GM23338 (cell line): ENCODE measurements at regions not wholly inside any gene's neighbourhood (a gene's known extent, or its start where the extent isn't known, plus 50 kb on each side); places are given as distances from the start of the nearest gene placed in this dataset.

Experiments used
- ATAC-seq: fragments of 200-7000 bp; cut with Tn5 transposase; 3 replicates; pipeline ENCODE4 v1.9.1; 2020
- DNase-seq: peaks from one replicate; pipeline ENCODE4 v3.0.0-alpha.2; 2015; ENCODE audit warnings: low spot score
- H2AFZ ChIP-seq: fragments of 200-600 bp; sonication (generic); 2 replicates; pipeline ENCODE4 v1.8.0; 2016; ENCODE audit warnings: antibody characterized with exemption, mild to moderate bottlenecking, moderate library complexity
- H3F3A ChIP-seq: fragments of 200-600 bp; sonication (generic); replicated peaks from 2 replicates; pipeline ENCODE4 v1.8.0; 2017; ENCODE audit warnings: antibody characterized with exemption, mixed run types, low read depth
- H3K27ac ChIP-seq: fragments of 200-600 bp; sonication (generic); 2 replicates; pipeline ENCODE4 v1.6.1; 2016; ENCODE audit warnings: low read depth
- H3K27me3 ChIP-seq: fragments of 200-600 bp; sonication (generic); 2 replicates; pipeline ENCODE4 v1.8.0; 2016; ENCODE audit warnings: mild to moderate bottlenecking, mixed run types, moderate library complexity; ENCODE audit not compliant: insufficient read depth
- H3K36me3 ChIP-seq: fragments of 200-600 bp; sonication (generic); 2 replicates; pipeline ENCODE4 v1.8.0; 2016; ENCODE audit warnings: mild to moderate bottlenecking; ENCODE audit not compliant: insufficient read depth
- H3K4me1 ChIP-seq: fragments of 200-600 bp; sonication (generic); 2 replicates; pipeline ENCODE4 v1.8.0; 2016; ENCODE audit warnings: mild to moderate bottlenecking, moderate library complexity; ENCODE audit not compliant: insufficient read depth
- H3K4me2 ChIP-seq: fragments of 200-600 bp; sonication (generic); 2 replicates; pipeline ENCODE4 v1.7.1; 2017; ENCODE audit warnings: mixed run types
- H3K4me3 ChIP-seq: fragments of 200-600 bp; sonication (generic); 2 replicates; pipeline ENCODE4 v1.6.1; 2016; ENCODE audit warnings: mixed run types
- H3K79me2 ChIP-seq: fragments of 200-600 bp; sonication (generic); replicated peaks from 2 replicates; pipeline ENCODE4 v1.8.0; 2017; ENCODE audit warnings: mild to moderate bottlenecking; ENCODE audit not compliant: insufficient read depth
- H3K9me2 ChIP-seq: fragments of 200-600 bp; sonication (generic); 2 replicates; pipeline ENCODE4 v1.8.0; 2017; ENCODE audit not compliant: insufficient read depth
- H4K20me1 ChIP-seq: fragments of 200-600 bp; sonication (generic); replicated peaks from 2 replicates; pipeline ENCODE4 v1.8.0; 2017; ENCODE audit warnings: mild to moderate bottlenecking; ENCODE audit not compliant: insufficient read depth
- H3K27ac Mint-ChIP-seq: 2 replicates; pipeline ENCODE4 v1.8.0; 2020; ENCODE audit warnings: inconsistent platforms, mild to moderate bottlenecking, moderate library complexity, mixed read lengths
- H3K27me3 Mint-ChIP-seq: 3 replicates; pipeline ENCODE4 v1.8.0; 2022; ENCODE audit warnings: low read depth, mild to moderate bottlenecking, moderate library complexity, mixed read lengths, inconsistent platforms; ENCODE audit not compliant: insufficient read depth, poor library complexity
- H3K36me3 Mint-ChIP-seq: 3 replicates; pipeline ENCODE4 v1.8.0; 2021; ENCODE audit warnings: low read depth, mild to moderate bottlenecking, inconsistent platforms, moderate library complexity, mixed read lengths
- H3K4me1 Mint-ChIP-seq: 3 replicates; pipeline ENCODE4 v1.8.0; 2020; ENCODE audit warnings: mild to moderate bottlenecking, inconsistent platforms, mixed read lengths
- H3K4me3 Mint-ChIP-seq: 3 replicates; pipeline ENCODE4 v1.8.0; 2021; ENCODE audit warnings: moderate library complexity, mild to moderate bottlenecking, inconsistent platforms, mixed read lengths
- H3K9me3 Mint-ChIP-seq: 3 replicates; pipeline ENCODE4 v1.8.0; 2020; ENCODE audit warnings: moderate library complexity, mild to moderate bottlenecking, inconsistent platforms, mixed read lengths
- CREB1 ChIP-seq: fragments of 250-450 bp; sonication (Bioruptor Pico); IDR thresholded peaks from 2 replicates; pipeline ENCODE4 v1.5.0; 2020; ENCODE audit warnings: low read depth, mild to moderate bottlenecking, moderate library complexity
- CTCF ChIP-seq, 2 experiments: fragments of 200-600 bp in 1 of 2; sonication (generic) in 1 of 2; conservative IDR thresholded peaks; 2 replicates each; pipeline versions ENCODE4 v1.5.1 to v1.6.1; 2016 to 2017; ENCODE audit warnings: antibody characterized with exemption in 2 of 2, low read depth in 2 of 2, mild to moderate bottlenecking in 2 of 2, moderate library complexity in 1 of 2
- ETS1 ChIP-seq: IDR thresholded peaks from 2 replicates; pipeline ENCODE4 v1.6.1; 2016; ENCODE audit warnings: antibody characterized with exemption
- EZH2 ChIP-seq: fragments of 200-600 bp; sonication (generic); IDR thresholded peaks from one replicate; pipeline ENCODE4 v1.8.0; 2017; ENCODE audit warnings: antibody characterized with exemption, mild to moderate bottlenecking, low read depth; ENCODE audit not compliant: unreplicated experiment
- EZH2phosphoT487 ChIP-seq: fragments of 200-600 bp; sonication (generic); IDR thresholded peaks from one replicate; pipeline ENCODE4 v1.8.1; 2018; ENCODE audit warnings: antibody characterized with exemption; ENCODE audit not compliant: unreplicated experiment
- JUNB ChIP-seq: IDR thresholded peaks from one replicate; pipeline ENCODE4 v1.6.1; 2016; ENCODE audit warnings: antibody characterized with exemption; ENCODE audit not compliant: unreplicated experiment
- NANOG ChIP-seq: IDR thresholded peaks from 2 replicates; pipeline ENCODE4 v1.6.1; 2016; ENCODE audit warnings: antibody characterized with exemption, borderline replicate concordance
- POLR2AphosphoS5 ChIP-seq: IDR thresholded peaks from 2 replicates; pipeline ENCODE4 v1.6.1; 2016; ENCODE audit warnings: antibody characterized with exemption, low read depth
- REST ChIP-seq: IDR thresholded peaks from one replicate; pipeline ENCODE4 v1.6.1; 2018; ENCODE audit warnings: antibody characterized with exemption; ENCODE audit not compliant: unreplicated experiment
- STAT1 ChIP-seq: IDR thresholded peaks from one replicate; pipeline ENCODE4 v1.6.1; 2016; ENCODE audit warnings: antibody characterized with exemption; ENCODE audit not compliant: unreplicated experiment
- ZNF114 ChIP-seq: fragments of 250-450 bp; sonication (Bioruptor Pico); IDR thresholded peaks from 2 replicates; pipeline ENCODE4 v1.5.0; 2020; ENCODE audit warnings: mild to moderate bottlenecking, moderate library complexity
- ZNF331 ChIP-seq: fragments of 250-450 bp; sonication (Bioruptor Pico); IDR thresholded peaks from 2 replicates; pipeline ENCODE4 v1.5.0; 2020; ENCODE audit warnings: low read depth, mild to moderate bottlenecking, moderate library complexity
- ZNF462 ChIP-seq: fragments of 250-450 bp; sonication (Bioruptor Pico); IDR thresholded peaks from 2 replicates; pipeline ENCODE4 v1.5.0; 2020; ENCODE audit warnings: mild to moderate bottlenecking, moderate library complexity

- DNase-seq (no peak), ATAC-seq (no peak)
- Histone ChIP-seq H3K9me2 (no peaks in the 10 kb centered on the region), H3K4me3 (peak overlapping the region; percentile 8), H3K79me2 (peaks cover 16% of the 10 kb centered on the region), H2AFZ (no peak overlapping the region), H3F3A (peaks cover 5% of the 10 kb centered on the region; the same call in 1 of the 2 replicates), H3K27me3 (no peaks in the 10 kb centered on the region), H3K4me2 (peak overlapping the region; percentile 39), H3K27ac (peak overlapping the region; percentile 94), H4K20me1 (no peaks in the 10 kb centered on the region), H3K36me3 (no peaks in the 10 kb centered on the region), H3K4me1 (peaks cover 59% of the 10 kb centered on the region)
- Mint-ChIP-seq H3K27me3 (peaks cover 3% of the 10 kb centered on the region), H3K9me3 (no peaks in the 10 kb centered on the region; the same call in 1 of the 3 replicates), H3K4me1 (peaks cover 43% of the 10 kb centered on the region), H3K36me3 (peaks cover 13% of the 10 kb centered on the region; the same call in 2 of the 3 replicates), H3K27ac (peak overlapping the region; percentile 92), H3K4me3 (peak overlapping the region; percentile 23; the same call in 2 of the 3 replicates)
- TF ChIP-seq POLR2AphosphoS5 = no peak
- no peak for TF ChIP-seq EZH2phosphoT487
- TF ChIP-seq ZNF114 (CRISPR knock-in tag) = no peak
- no peak for TF ChIP-seq CTCF (conservative IDR thresholded peaks at IDR 0.05; ENCODE audit: low read depth in 2 of 2)
- no peak for TF ChIP-seq STAT1
- TF ChIP-seq EZH2 = no peak
- peak; percentile 43; the same call in 1 of the 2 replicates for TF ChIP-seq CREB1
- TF ChIP-seq NANOG = peak; percentile 53; the same call in 1 of the 2 replicates
- TF ChIP-seq REST = no peak
- TF ChIP-seq ZNF331 (CRISPR knock-in tag) = no peak
- no peak for TF ChIP-seq ZNF462
- TF ChIP-seq JUNB = no peak
- no peak for TF ChIP-seq ETS1
Observed at GRCh38 chr2:201949927-201950246, 83.8 kb upstream of the FZD7 start.
